Small intestine (tissue), 7 donors: ENCODE measurements at regions not wholly inside any gene's neighbourhood (a gene's known extent, or its start where the extent isn't known, plus 50 kb on each side); places are given as distances from the start of the nearest gene placed in this dataset.
A peak's percentile ranks its signal among the peaks of the same experiment; 100 is the strongest.

Experiments
- DNase-seq, 2 donors: peaks; one replicate each; pipeline versions ENCODE4 v3.0.0 to v3.0.0-alpha.2; 2013
- FAIRE-seq: peaks from 2 replicates; lab custom pipeline; 2012; peaks lifted over from hg19 to GRCh38; lab: Jason Lieb, UNC
- H3K27ac ChIP-seq, 3 donors: one replicate each; pipeline ENCODE4 v1.5.1; 2013; ENCODE audit warnings: low read length in 2 of 3, mild to moderate bottlenecking in 2 of 3, control low read depth in 1 of 3, inconsistent platforms in 1 of 3, low read depth in 1 of 3, moderate library complexity in 1 of 3
- H3K27me3 ChIP-seq, 3 donors: one replicate each; pipeline ENCODE4 v1.6.1; 2013; ENCODE audit warnings: low read length in 3 of 3, inconsistent platforms in 1 of 3; ENCODE audit not compliant: control insufficient read depth in 3 of 3, insufficient read depth in 3 of 3
- H3K36me3 ChIP-seq, 3 donors: one replicate each; pipeline ENCODE4 v1.6.1; 2013; ENCODE audit warnings: low read length in 3 of 3, inconsistent platforms in 1 of 3, low read depth in 1 of 3, mild to moderate bottlenecking in 1 of 3, moderate library complexity in 1 of 3; ENCODE audit not compliant: control insufficient read depth in 3 of 3, insufficient read depth in 2 of 3
- H3K4me1 ChIP-seq, 3 donors: one replicate each; pipeline ENCODE4 v1.6.1; 2013; ENCODE audit warnings: low read length in 2 of 3, inconsistent platforms in 1 of 3, low read depth in 1 of 3, mild to moderate bottlenecking in 1 of 3, moderate library complexity in 1 of 3; ENCODE audit not compliant: control insufficient read depth in 3 of 3, insufficient read depth in 2 of 3
- H3K4me3 ChIP-seq, 3 donors: one replicate each; pipeline ENCODE4 v1.5.1; 2013; ENCODE audit warnings: low read length in 3 of 3, control low read depth in 1 of 3, inconsistent platforms in 1 of 3, low read depth in 1 of 3, mild to moderate bottlenecking in 1 of 3, moderate library complexity in 1 of 3
- H3K9me3 ChIP-seq, 2 donors: one replicate each; pipeline ENCODE4 v1.6.1; 2013; ENCODE audit warnings: low read depth in 1 of 2, low read length in 1 of 2; ENCODE audit not compliant: control insufficient read depth in 2 of 2, insufficient read depth in 1 of 2
- WGBS, 3 donors: extraction: QIAGEN DNeasy Blood & Tissue Kit; methylation state at CpG; one replicate each; pipeline ENCODE4 v1.1.7; 2013; 5-methylcytosine and 5-hydroxymethylcytosine counted together
- donor health status: healthy with polysubstance abuse.
- donor health status: control.
- donor health status: control.
- donor health status: Bipolar disorder and iron deficiency.
- donor health status: healthy.

DNA sequence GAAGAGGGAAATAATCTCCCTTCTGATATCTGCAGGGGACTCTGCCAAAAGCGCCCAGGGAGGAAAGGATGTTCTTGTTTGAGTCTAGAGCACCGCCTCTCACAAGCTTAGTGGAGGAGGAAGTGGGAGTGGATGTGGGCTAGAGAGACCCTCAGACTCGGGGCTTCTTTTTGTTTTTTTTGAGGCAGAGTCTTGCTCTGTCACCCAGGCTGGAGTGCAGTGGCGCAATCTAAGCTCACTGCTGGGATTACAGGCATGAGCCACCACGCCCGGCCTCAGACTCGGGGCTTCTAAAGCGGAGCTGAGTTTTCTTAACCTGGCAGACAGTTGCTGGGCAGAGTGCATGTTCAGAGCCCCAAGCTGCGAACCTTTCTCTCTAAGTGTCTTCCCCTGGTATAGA, 310.8 kb downstream of the BMP7 start:
- H3K27ac ChIP-seq, result no peak overlapping the region
- DNase-seq (no peak), FAIRE-seq (no peak)
- H3K4me3 ChIP-seq, result no peak overlapping the region
- no peaks in the 10 kb centered on the region for H3K4me1 ChIP-seq
- no peaks in the 10 kb centered on the region for H3K9me3 ChIP-seq
- H3K27me3 ChIP-seq, result peaks cover 0 to 9% (median 8%) of the 10 kb centered on the region in 3 donors
- no peaks in the 10 kb centered on the region for H3K36me3 ChIP-seq
- 38 to 54% (median 46%) methylated on average over 9 of the region's 9 CpGs for WGBS, 3 donors

DNA sequence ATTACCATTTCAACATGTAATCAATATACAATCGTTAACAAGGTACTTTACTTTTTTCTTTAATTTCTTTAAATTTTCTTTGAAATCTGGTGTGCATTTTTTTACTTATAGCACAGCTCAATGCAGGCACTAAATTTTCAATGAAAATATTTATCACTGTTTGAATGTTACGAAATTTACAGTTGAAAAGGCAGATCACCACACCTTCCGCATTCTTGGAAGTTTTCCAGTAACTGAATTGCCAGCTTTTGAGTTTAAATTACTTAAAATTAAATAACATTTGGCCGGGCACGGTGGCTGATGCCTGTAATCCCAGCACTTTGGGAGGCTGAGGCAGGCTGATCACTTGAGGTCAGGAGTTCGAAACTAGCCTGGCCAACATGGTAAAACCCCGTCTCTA, 309.9 kb downstream of the BMP7 start:
- no peak for FAIRE-seq
- no peak overlapping the region for H3K27ac ChIP-seq
- peaks cover 0 to 9% (median 8%) of the 10 kb centered on the region in 3 donors for H3K27me3 ChIP-seq
- no peak overlapping the region for H3K4me3 ChIP-seq
- H3K9me3 ChIP-seq, result no peaks in the 10 kb centered on the region
- no peaks in the 10 kb centered on the region for H3K4me1 ChIP-seq
- WGBS, 3 donors, result 39 to 74% (median 50%) methylated on average over 7 of the region's 7 CpGs
- H3K36me3 ChIP-seq, result no peaks in the 10 kb centered on the region
- DNase-seq, result no peak

DNA sequence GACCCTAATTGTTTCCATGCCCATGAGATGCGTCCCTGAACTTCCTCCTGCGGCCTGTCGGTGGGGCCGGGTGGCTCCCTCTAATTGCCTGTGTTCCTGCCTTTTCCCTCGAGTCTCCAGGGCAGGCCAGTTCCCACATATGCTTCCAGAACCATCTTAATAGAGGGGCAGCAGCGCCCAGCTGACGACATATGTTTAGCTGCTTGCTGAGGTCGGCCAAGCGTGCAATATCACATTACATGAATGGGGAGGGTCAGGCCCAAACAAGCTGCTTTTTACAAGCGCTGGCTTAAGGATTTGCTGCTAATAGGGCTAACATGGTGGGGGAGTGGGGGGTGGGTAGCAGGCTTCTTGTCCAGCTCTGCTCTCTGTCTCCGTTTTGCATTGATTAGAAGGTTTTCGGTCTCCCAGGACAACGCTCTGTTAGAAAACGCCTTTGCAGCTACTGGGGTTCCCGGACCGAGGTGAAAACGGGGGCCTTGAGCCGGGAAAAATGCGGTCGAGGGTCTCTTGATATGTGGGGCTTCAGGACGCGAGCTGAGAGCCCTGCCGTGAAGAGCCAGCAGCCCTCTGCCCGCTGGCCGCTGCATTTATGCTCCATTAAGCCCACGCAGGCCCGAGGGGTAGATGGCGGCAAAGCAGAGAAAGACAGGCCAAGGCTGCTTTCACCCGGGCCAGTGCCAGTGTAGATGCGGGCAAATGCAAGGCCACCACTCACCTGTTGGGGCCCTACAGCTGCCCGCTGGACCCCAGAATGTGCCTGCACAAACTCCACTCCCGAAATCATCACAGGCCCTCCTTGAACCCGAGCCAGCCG, 308.5 kb downstream of the BMP7 start:
- 58 to 65% (median 62%) methylated on average over 34 of the region's 34 CpGs for WGBS, 3 donors
- no peaks in the 10 kb centered on the region for H3K36me3 ChIP-seq
- peak in 1 of 2 donors; percentile 15 for DNase-seq
- no peak overlapping the region for H3K27ac ChIP-seq
- no peaks in the 10 kb centered on the region for H3K9me3 ChIP-seq
- no peak overlapping the region for H3K4me3 ChIP-seq
- no peak for FAIRE-seq
- peaks cover 0 to 10% (median 6%) of the 10 kb centered on the region in 3 donors for H3K27me3 ChIP-seq
- no peaks in the 10 kb centered on the region for H3K4me1 ChIP-seq

DNA sequence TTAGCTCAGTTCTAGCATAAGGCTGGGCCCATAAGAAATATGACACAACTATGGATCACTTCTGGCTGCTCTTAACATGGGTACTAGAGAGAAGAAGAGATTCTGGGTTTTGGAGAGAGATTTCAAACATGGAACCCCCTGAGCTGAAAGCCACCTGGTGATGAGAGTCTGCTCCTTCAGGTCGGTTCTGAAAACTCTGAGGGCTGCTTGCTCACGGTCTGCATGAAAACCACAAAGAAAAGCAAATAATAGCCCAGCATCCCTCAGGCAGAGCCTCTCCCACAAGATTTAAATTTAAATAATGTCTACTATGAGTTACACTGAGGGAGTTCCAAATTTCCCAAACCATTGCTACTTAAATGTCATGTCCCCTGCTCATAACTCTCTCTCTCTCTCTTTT, 301.5 kb downstream of the BMP7 start:
- FAIRE-seq, result no peak
- no peaks in the 10 kb centered on the region for H3K4me1 ChIP-seq
- H3K4me3 ChIP-seq, result no peak overlapping the region
- DNase-seq, result no peak
- no peaks in the 10 kb centered on the region for H3K9me3 ChIP-seq
- H3K36me3 ChIP-seq, result no peaks in the 10 kb centered on the region
- WGBS, 3 donors, result 27 to 45% (median 35%) methylated on average over 2 of the region's 2 CpGs
- H3K27me3 ChIP-seq, result peaks cover 0 to 2% (median 0%) of the 10 kb centered on the region in 3 donors
- no peak overlapping the region for H3K27ac ChIP-seq

DNA sequence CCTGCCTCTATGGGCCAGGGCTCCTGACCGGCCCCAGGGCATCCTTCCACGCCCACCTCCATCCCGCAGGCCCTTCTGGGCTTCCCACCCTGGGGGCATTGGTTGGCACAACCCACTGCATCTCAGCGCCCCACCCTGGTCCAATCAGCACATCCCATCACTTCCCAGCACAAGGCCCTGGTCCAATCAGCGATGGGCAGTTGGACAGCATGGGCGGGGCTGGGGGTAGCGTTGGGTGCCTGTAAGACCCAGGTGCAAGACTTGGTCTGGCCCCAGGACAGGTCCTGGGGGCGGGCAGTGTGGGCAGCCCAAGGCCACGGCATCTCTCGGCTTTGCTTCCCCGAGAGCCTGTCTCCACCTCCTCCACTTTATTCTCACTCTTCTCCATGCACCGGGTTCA, 298.5 kb downstream of the BMP7 start:
- no peaks in the 10 kb centered on the region for H3K9me3 ChIP-seq
- H3K27me3 ChIP-seq, result peaks cover 0 to under 1% (median 0%) of the 10 kb centered on the region in 3 donors
- no peaks in the 10 kb centered on the region for H3K36me3 ChIP-seq
- no peak overlapping the region for H3K27ac ChIP-seq
- WGBS, 3 donors, result 64 to 76% (median 70%) methylated on average over 9 to 12 of the region's 12 CpGs
- FAIRE-seq (no peak), DNase-seq (no peak)
- no peak overlapping the region for H3K4me3 ChIP-seq
- H3K4me1 ChIP-seq, result no peaks in the 10 kb centered on the region

DNA sequence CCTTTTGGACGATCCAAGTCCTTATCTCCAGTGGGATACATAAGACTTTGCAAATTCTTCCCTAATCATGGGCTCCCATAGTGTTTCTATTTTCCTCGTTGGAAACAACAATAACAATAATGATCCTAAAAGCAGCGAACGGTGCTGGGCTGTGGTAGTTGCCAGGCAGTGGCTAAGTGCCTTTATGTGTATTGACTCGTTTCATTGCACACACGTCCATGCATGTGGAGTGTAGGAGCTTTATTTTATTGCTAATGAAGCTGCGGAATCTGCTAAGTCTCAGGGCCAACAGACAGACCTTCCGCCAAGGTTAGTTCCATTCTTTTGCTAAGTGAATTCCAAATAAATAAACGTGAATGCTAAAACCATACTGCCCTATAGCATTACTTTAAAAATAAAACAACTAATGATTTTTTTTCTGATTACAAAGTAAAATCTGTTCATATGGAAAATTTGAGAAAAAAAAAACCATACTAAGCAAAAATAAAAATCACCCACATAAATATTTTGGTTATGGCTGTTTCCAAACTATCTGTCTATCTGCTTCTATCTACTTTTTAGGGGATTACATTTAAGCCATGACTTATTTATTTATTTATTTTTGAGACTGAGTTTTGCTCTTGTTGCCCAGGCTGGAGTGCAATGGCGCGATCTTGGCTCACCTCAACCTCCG, 297.9 kb downstream of the BMP7 start:
- Histone ChIP-seq H3K36me3 (no peaks in the 10 kb centered on the region), H3K27me3 (peaks cover 0 to 5% (median 2%) of the 10 kb centered on the region in 3 donors), H3K27ac (no peak overlapping the region), H3K9me3 (no peaks in the 10 kb centered on the region), H3K4me3 (no peak overlapping the region), H3K4me1 (no peaks in the 10 kb centered on the region)
- 58 to 60% (median 60%) methylated on average over 12 of the region's 12 CpGs for WGBS, 3 donors
- FAIRE-seq (no peak), DNase-seq (no peak)

DNA sequence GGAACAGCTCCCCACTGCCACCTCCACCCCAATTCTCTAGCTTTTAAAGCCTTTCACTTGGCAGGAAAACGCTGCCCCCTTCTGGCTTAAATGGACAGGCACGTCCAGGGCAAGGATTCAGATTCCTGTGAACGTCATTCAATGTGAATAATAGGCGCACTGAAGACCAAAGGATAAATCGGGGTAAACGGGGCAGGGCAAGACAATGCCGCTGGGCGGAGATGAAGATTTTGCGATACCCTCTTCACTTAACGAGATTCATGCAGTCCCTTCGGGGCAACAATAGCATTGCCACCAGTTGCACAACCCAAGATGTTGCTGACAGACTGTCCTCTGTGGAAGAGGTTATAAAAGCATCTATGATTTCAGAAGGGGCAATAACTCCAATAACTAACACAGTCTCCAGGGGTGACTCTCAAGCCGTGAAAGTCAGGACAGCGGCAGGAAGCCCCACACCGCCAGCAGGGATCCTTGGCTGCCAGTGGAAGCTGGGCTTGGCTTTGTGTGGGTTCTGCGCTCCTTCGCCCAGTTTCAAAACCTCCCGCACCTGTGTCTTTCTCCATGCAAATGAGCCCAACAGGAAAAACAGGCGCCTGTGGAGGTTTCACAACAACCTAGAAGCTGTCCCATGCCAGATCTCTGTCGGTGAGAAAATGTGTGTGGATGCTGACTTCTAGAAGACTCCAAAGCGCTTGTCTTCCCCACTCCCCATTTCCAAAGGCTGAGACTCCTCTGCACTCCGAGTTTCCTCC, 291.8 kb downstream of the BMP7 start:
- Histone ChIP-seq H3K36me3 (no peaks in the 10 kb centered on the region), H3K27me3 (peaks cover 0 to 10% (median 8%) of the 10 kb centered on the region in 3 donors), H3K27ac (no peak overlapping the region), H3K4me3 (no peak overlapping the region), H3K9me3 (no peaks in the 10 kb centered on the region), H3K4me1 (no peaks in the 10 kb centered on the region)
- WGBS, 3 donors, result 8 to 11% (median 10%) methylated on average over 21 of the region's 21 CpGs
- no peak for FAIRE-seq
- peak; percentile 9 to 26 for DNase-seq

DNA sequence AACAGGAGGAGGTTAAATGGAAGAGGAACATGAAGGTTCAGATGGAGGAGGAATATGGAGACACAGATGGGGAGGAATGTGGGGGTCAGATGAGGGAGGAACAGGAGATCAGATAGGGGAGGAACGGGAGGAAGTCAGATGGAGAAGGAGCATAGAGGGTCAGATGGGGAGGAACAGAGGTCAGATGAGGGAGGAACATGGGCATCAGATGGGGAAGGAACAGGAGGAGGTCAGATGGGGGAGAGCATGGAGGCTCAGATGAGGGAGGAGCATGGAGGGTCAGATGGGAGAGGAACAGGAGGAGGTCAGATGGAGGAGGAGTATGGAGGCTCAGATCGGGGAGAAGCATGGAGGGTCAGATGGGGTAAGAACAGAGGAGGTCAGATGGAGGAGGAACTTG, 290.6 kb downstream of the BMP7 start:
- 74 to 91% (median 79%) methylated on average over 2 of the region's 2 CpGs for WGBS, 3 donors
- FAIRE-seq, result no peak

More for the DNA sequence above, 290.6 kb downstream of the BMP7 start:
- no peak overlapping the region for H3K4me3 ChIP-seq
- no peak for DNase-seq
- H3K36me3 ChIP-seq, result no peaks in the 10 kb centered on the region
- no peaks in the 10 kb centered on the region for H3K4me1 ChIP-seq
- peaks cover 0 to 10% (median 8%) of the 10 kb centered on the region in 3 donors for H3K27me3 ChIP-seq
- H3K9me3 ChIP-seq, result no peaks in the 10 kb centered on the region
- H3K27ac ChIP-seq, result no peak overlapping the region
